GM20000 (cell line): ENCODE measurements at regions not wholly inside any gene's neighbourhood (a gene's known extent, or its start where the extent isn't known, plus 50 kb on each side); places are given as distances from the start of the nearest gene placed in this dataset.

Source experiments
- DNase-seq: peaks from one replicate; pipeline ENCODE4 v3.0.0; 2012; ENCODE audit warnings: low spot score
- CTCF ChIP-seq: IDR thresholded peaks from 2 replicates; pipeline ENCODE4 v1.5.1; 2012; ENCODE audit warnings: mild to moderate bottlenecking, control low read depth; ENCODE audit errors: extremely low read depth, missing control alignments

DNA sequence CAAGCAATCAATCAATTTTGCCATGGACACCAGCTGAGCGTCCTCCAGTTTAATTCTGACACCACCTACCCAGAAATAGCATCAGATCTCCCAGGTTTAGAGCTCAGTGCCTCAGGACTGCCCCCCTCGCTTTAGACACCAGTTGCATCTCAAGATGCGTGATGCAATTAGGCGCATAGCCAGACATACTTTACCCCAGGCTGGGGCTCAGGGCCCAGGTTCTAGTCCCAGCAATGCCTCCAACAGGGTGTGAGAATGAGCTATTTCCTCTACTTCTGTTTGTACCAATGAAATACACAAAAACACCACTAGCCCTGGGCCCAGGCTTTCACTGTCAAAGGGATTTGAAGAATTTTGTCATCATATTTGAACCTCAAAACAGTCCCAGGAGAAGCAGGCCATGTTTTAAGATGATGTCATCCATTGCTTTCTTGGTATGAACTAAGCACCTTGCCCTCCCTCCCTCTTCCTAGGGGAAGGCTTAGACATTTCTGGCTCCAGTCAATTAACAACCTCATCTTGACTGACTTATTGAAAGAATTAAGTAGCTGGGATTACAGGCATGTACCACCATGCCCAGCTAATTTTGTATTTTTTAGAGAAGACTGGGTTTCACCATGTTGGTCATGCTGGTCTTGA lies 61.5 kb upstream of the INCENP start:
- no peak for TF ChIP-seq CTCF
- no peak for DNase-seq

DNA sequence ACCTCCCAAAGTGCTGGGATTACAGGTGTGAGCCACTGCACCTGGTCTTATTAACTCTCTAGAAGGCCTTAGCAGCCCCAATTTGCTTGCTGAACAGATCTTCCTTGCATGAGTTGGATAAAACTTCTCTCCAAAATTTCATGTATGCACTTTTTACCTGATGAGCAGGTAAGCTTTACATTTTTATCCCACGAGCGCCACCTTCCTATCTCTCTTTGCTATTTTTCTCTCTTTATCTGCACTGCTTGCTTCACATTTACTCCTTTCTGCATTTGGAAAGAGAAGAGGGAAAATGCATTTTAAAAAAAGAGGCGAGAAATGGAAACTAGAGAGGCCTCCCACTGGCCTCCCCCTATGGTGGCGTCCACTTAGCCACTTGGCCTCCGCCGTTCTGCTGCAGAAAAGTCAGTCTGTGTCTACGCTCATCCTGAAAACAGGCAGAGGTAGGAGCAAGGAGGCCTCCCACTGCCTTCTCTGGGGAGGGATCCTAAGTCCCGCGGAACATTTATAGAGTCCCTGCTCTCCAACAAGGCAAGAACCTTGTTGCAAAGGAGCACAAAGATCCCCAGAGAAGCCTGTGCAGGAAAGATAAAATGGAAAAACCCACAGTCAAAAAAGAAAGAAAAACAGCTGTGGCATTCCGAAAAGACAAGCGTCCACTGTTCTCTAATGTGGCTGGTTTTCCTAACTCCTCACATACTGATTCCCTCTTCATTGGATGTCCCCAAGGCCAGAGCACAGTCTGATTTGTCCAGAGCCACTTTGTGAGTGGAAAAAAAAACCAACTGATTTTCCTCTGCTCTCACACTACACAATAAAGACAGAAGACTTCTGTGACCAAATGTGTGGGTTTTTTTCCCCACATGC lies 62.2 kb upstream of the INCENP start:
- TF ChIP-seq CTCF, result no peak
- no peak for DNase-seq

GRCh38 chr11:62057069-62057468 lies 66.7 kb upstream of the INCENP start:
- no peak for DNase-seq
- TF ChIP-seq CTCF, result no peak

DNA sequence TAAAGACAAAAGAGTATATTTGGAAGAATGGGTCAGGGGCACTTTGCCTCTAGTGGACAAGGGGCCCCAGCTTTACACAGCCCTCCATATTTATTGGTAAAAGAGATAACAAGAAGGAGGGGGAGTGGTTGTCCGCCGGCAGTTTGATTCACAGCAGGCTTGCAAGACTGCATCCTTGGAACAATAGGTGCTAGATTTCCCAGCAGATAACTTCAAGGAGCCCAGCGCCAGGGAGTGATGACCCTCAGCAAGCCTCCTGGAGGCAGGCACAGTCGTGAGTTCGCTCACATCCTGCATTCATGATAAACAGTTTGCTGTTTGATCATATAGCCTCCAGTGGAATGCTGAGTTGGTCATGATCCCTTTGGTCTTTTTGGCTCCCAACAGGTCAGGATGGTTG lies 67.8 kb upstream of the INCENP start:
- DNase-seq, result no peak
- no peak for TF ChIP-seq CTCF

- DNase-seq, result no peak
- TF ChIP-seq CTCF, result no peak
These were observed 69.2 kb upstream of the INCENP start for GRCh38 chr11:62054484-62055121.

- no peak for TF ChIP-seq CTCF
- no peak for DNase-seq
These were observed 69.7 kb upstream of the INCENP start for GRCh38 chr11:62054081-62054480.

- DNase-seq, result no peak
- TF ChIP-seq CTCF, result no peak
These were observed 73.1 kb upstream of the INCENP start for GRCh38 chr11:62050716-62051115.
